Natural killer cell (primary cell): ENCODE measurements at regions not wholly inside any gene's neighbourhood (a gene's known extent, or its start where the extent isn't known, plus 50 kb on each side); places are given as distances from the start of the nearest gene placed in this dataset.

ENCODE experiments used
- ATAC-seq, 3 donors: fragments of 150-1000 bp in 2 of 3; fragments of 200-7000 bp in 1 of 3; cut with Tn5 transposase; 1 replicate in 1 of 3; 2 replicates in 2 of 3; pipeline ENCODE4 v1.10.0; 2021; ENCODE audit warnings: mild to moderate bottlenecking in 2 of 3, moderate library complexity in 2 of 3
- DNase-seq, 2 donors: peaks; one replicate each; pipeline versions ENCODE4 v3.0.0 to v3.0.0-alpha.2; 2013 to 2021; ENCODE audit warnings: mixed read lengths in 1 of 2
- H3K27ac ChIP-seq: one replicate; pipeline ENCODE4 v1.5.1; 2013; ENCODE audit warnings: mild to moderate bottlenecking, low read length
- H3K27me3 ChIP-seq: one replicate; pipeline ENCODE4 v1.6.1; 2013; ENCODE audit warnings: low read length; ENCODE audit not compliant: control insufficient read depth, insufficient read depth
- H3K36me3 ChIP-seq: one replicate; pipeline ENCODE4 v1.6.1; 2013; ENCODE audit warnings: low read length; ENCODE audit not compliant: control insufficient read depth, insufficient read depth
- H3K4me1 ChIP-seq: one replicate; pipeline ENCODE4 v1.6.1; 2013; ENCODE audit warnings: low read length; ENCODE audit not compliant: control insufficient read depth, insufficient read depth
- H3K4me3 ChIP-seq: one replicate; pipeline ENCODE4 v1.5.1; 2013; ENCODE audit warnings: low read length
- H3K9me3 ChIP-seq: one replicate; pipeline ENCODE4 v1.6.1; 2013; ENCODE audit warnings: low read length; ENCODE audit not compliant: control insufficient read depth, insufficient read depth
- H3K27ac Mint-ChIP-seq, 2 donors: one replicate each; pipeline ENCODE4 v1.8.0; 2022; ENCODE audit warnings: mild to moderate bottlenecking in 2 of 2, mixed read lengths in 2 of 2, moderate library complexity in 1 of 2
- H3K27me3 Mint-ChIP-seq, 2 donors: one replicate each; pipeline ENCODE4 v1.8.0; 2022; ENCODE audit warnings: low read depth in 2 of 2, mixed read lengths in 2 of 2
- H3K36me3 Mint-ChIP-seq: one replicate; pipeline ENCODE4 v1.8.0; 2022; ENCODE audit warnings: mixed read lengths
- H3K4me1 Mint-ChIP-seq, 2 donors: one replicate each; pipeline ENCODE4 v1.8.0; 2022; ENCODE audit warnings: mixed read lengths in 2 of 2
- H3K4me3 Mint-ChIP-seq: one replicate; pipeline ENCODE4 v1.8.0; 2022; ENCODE audit warnings: mild to moderate bottlenecking, moderate library complexity, mixed read lengths
- H3K9me3 Mint-ChIP-seq, 2 donors: one replicate each; pipeline ENCODE4 v1.8.0; 2022; ENCODE audit warnings: mixed read lengths in 2 of 2
- WGBS: methylation state at CpG from one replicate; pipeline ENCODE4 v1.1.7; 2013; ENCODE audit warnings: missing lambda C conversion rate; ENCODE audit not compliant: insufficient coverage; 5-methylcytosine and 5-hydroxymethylcytosine counted together
- intact Hi-C: fragments of 100-400 bp; cut with micrococcal nuclease; formaldehyde crosslinking; loops from one replicate; pipeline ENCODE4 v1.14.2; 2022
- TF ChIP-seq, protein P1 (sequence below): fragments of 200-600 bp; IDR thresholded peaks from one replicate; pipeline ENCODE4 v1.8.0; 2022; ENCODE audit warnings: antibody characterized with exemption

DNA sequence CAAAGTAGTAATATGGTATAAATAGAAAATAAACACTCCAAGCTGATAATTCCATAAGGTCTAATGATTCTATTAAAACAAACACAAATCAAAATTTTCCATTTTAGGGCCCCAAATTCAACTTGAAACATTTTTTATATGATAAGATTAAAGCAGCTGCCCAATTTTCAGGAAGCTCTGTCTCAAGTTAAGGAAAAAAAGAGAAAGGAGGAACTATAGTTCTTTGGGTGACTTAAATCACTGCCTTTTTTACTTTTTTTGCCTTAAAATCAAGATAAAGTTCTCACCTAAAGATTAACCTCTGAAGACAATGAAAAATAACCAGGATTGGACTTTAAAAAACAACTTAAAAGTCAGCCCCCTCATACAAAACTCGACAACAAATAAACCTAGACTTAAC lies 76.0 kb upstream of the IFNE start:
- no peak for DNase-seq
- no peaks in the 10 kb centered on the region for H3K9me3 Mint-ChIP-seq
- H3K27me3 Mint-ChIP-seq = peaks cover 45 to 56% of the 10 kb centered on the region in 2 donors
- no CpG with 5 or more reads among the region's 1 CpG for WGBS
- Histone ChIP-seq H3K4me3 (no peak overlapping the region), H3K27ac (no peak overlapping the region), H3K36me3 (no peaks in the 10 kb centered on the region), H3K4me1 (peaks cover 17% of the 10 kb centered on the region), H3K27me3 (peaks cover 67% of the 10 kb centered on the region), H3K9me3 (no peaks in the 10 kb centered on the region)
- ATAC-seq = no peak
- intact Hi-C loops = no loop called here
- H3K27ac Mint-ChIP-seq = no peak overlapping the region
- H3K4me3 Mint-ChIP-seq = peak overlapping the region; percentile 50
- TF ChIP-seq, protein P1, sequence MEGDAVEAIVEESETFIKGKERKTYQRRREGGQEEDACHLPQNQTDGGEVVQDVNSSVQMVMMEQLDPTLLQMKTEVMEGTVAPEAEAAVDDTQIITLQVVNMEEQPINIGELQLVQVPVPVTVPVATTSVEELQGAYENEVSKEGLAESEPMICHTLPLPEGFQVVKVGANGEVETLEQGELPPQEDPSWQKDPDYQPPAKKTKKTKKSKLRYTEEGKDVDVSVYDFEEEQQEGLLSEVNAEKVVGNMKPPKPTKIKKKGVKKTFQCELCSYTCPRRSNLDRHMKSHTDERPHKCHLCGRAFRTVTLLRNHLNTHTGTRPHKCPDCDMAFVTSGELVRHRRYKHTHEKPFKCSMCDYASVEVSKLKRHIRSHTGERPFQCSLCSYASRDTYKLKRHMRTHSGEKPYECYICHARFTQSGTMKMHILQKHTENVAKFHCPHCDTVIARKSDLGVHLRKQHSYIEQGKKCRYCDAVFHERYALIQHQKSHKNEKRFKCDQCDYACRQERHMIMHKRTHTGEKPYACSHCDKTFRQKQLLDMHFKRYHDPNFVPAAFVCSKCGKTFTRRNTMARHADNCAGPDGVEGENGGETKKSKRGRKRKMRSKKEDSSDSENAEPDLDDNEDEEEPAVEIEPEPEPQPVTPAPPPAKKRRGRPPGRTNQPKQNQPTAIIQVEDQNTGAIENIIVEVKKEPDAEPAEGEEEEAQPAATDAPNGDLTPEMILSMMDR = no peak
- H3K4me1 Mint-ChIP-seq = peaks cover 14% of the 10 kb centered on the region in 2 donors
- no peaks in the 10 kb centered on the region for H3K36me3 Mint-ChIP-seq

DNA sequence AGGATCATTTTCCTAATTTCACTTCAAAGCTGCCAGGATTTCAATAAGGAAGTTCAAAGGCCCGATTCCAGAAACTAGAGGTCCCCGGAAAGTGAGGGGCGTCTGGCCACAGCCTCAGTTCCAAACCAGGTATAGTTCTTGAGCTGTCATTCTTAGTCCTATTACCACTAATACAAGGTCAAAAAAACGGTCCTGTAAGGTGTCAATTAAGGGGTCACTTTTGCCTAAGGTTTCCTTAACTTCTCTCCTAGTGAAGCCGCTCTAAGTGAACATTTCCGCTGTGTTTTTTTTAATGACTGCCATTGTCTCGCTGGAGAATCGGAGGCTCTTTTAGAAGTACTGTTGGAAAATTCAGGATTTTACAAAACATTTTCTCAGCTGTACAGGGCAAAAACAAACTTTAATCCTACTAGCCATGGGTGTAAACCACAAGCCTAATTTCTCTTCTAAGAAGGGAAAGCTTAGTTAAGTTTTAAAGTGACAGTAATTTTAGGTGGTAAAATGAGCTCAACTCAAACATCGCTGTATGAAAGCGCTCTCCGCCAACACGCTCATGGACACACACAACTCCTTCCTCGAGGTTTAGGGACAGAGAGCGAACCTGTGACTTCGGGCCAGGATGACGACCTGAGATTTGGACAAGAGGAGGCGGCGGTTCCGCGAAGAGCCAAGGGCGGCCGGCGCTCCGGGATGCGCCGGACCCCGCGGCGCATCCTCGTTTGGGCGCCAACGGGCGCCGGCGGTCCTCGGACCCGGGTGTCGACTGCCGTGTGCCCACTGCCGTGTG lies 76.7 kb upstream of the IFNE start:
- peak overlapping the region; percentile 47 for H3K4me3 ChIP-seq
- Mint-ChIP-seq H3K27me3 (peaks cover 48 to 61% of the 10 kb centered on the region in 2 donors), H3K4me3 (peak overlapping the region; percentile 87), H3K27ac (no peak overlapping the region), H3K4me1 (peaks cover 14% of the 10 kb centered on the region in 2 donors), H3K9me3 (no peaks in the 10 kb centered on the region), H3K36me3 (no peaks in the 10 kb centered on the region)
- H3K36me3 ChIP-seq = no peaks in the 10 kb centered on the region
- TF ChIP-seq, protein P1 = no peak
- intact Hi-C loops = no loop called here
- peaks cover 63% of the 10 kb centered on the region for H3K27me3 ChIP-seq
- ATAC-seq (peak in 1 of 3 donors; percentile 9), DNase-seq (peak in 1 of 2 donors; percentile 44)
- peaks cover 17% of the 10 kb centered on the region for H3K4me1 ChIP-seq
- no peak overlapping the region for H3K27ac ChIP-seq
- no peaks in the 10 kb centered on the region for H3K9me3 ChIP-seq
- WGBS = 4% methylated on average over 38 of the region's 40 CpGs

DNA sequence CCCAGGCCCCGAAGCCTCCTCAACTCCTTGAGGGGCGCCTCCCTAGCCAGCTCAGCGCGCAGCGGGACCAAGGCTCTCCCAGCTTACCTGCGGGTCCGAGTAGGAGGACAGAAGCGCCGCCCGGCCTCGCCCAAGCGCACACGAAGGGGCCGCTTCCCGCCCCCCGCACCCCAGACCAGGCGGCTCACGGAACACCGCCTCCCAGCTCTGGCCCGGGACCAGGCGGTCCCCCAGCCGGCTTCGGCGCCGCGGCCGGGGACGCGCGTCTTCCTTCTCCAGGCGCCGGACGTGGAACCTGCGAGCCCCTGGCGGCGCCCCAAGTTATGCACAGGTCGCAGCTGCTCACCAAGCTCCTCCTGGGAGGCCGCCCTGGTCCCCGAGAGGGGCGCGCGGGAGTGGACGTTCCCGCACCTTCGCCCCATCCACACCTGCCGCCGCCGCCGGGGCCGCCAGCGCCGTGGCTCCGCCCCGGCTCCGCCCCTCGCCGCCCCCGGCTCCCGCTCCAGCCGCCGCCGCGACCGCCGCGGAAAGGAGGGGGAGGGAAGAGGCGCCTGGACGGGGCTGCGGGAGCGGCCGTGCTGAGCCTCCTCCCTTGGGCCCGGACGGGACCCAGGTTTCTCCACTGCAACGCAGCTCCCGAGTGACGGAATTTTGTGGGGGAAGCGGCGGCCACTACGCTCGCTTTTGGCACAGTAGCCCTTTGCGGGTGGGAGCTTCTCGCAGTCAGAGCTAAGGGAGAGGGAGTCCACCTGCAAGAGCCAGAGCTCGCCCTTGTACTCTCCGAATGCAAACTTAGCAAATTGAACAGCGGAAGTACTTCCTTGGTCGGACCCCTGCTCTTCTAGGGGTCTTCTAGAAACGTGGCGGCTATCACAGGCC lies 77.5 kb upstream of the IFNE start:
- H3K4me1 ChIP-seq = peaks cover 17% of the 10 kb centered on the region
- H3K27ac ChIP-seq = no peak overlapping the region
- Mint-ChIP-seq H3K36me3 (no peaks in the 10 kb centered on the region), H3K4me3 (peak overlapping the region; percentile 87), H3K9me3 (no peaks in the 10 kb centered on the region), H3K27me3 (peaks cover 53 to 65% of the 10 kb centered on the region in 2 donors), H3K27ac (no peak overlapping the region), H3K4me1 (peaks cover 14% of the 10 kb centered on the region in 2 donors)
- no peaks in the 10 kb centered on the region for H3K9me3 ChIP-seq
- ATAC-seq (peak; percentile 68 to 82 (median 82)), DNase-seq (peak; percentile 25 to 73)
- intact Hi-C loops = no loop called here
- no peaks in the 10 kb centered on the region for H3K36me3 ChIP-seq
- H3K27me3 ChIP-seq = peaks cover 64% of the 10 kb centered on the region
- H3K4me3 ChIP-seq = peak overlapping the region; percentile 47
- TF ChIP-seq, protein P1 = peak; percentile 11
- WGBS = 2% methylated on average over 88 of the region's 88 CpGs
